ENCODE measurements at regions not wholly inside any gene's neighbourhood (a gene's known extent, or its start where the extent isn't known, plus 50 kb on each side); places are given as distances from the start of the nearest gene placed in this dataset.

- TF ChIP-seq, protein P1, sequence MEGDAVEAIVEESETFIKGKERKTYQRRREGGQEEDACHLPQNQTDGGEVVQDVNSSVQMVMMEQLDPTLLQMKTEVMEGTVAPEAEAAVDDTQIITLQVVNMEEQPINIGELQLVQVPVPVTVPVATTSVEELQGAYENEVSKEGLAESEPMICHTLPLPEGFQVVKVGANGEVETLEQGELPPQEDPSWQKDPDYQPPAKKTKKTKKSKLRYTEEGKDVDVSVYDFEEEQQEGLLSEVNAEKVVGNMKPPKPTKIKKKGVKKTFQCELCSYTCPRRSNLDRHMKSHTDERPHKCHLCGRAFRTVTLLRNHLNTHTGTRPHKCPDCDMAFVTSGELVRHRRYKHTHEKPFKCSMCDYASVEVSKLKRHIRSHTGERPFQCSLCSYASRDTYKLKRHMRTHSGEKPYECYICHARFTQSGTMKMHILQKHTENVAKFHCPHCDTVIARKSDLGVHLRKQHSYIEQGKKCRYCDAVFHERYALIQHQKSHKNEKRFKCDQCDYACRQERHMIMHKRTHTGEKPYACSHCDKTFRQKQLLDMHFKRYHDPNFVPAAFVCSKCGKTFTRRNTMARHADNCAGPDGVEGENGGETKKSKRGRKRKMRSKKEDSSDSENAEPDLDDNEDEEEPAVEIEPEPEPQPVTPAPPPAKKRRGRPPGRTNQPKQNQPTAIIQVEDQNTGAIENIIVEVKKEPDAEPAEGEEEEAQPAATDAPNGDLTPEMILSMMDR (IDR thresholded peaks at IDR 0.05; ENCODE audit: low read depth, low read length), result no peak
- no peak for TF ChIP-seq POLR2A (IDR thresholded peaks at IDR 0.05; ENCODE audit: extremely low read depth, insufficient read length)
Measured at GRCh38 chr5:31059889-31060288, 133.6 kb upstream of the CDH6 start.
